HG03378 (cell line): ENCODE measurements at regions not wholly inside any gene's neighbourhood (a gene's known extent, or its start where the extent isn't known, plus 50 kb on each side); places are given as distances from the start of the nearest gene placed in this dataset.

ENCODE experiments used
- ATAC-seq: cut with Tn5 transposase; IDR thresholded peaks from one replicate; pipeline ENCODE4 v1.9.1; 2021; ENCODE audit warnings: mild to moderate bottlenecking, moderate library complexity; ENCODE audit not compliant: unreplicated experiment

- ATAC-seq: no peak
Measured at GRCh38 chr15:38164507-38164906, 88.1 kb upstream of the SPRED1 start.

- ATAC-seq: no peak
Measured at GRCh38 chr15:38168467-38169070, 84.1 kb upstream of the SPRED1 start.

GRCh38 chr15:38171973-38172372 lies 80.7 kb upstream of the SPRED1 start:
- no peak for ATAC-seq

GRCh38 chr15:38174691-38175090 lies 77.9 kb upstream of the SPRED1 start:
- no peak for ATAC-seq

GRCh38 chr15:38176155-38176554 lies 76.5 kb upstream of the SPRED1 start:
- ATAC-seq: peak; percentile 94

GRCh38 chr15:38176691-38177090 lies 75.9 kb upstream of the SPRED1 start:
- no peak for ATAC-seq

GRCh38 chr15:38182900-38183299 lies 69.7 kb upstream of the SPRED1 start:
- ATAC-seq: no peak

- no peak for ATAC-seq
Measured at GRCh38 chr15:38186507-38186906, 66.1 kb upstream of the SPRED1 start.

- ATAC-seq: no peak
Measured at GRCh38 chr15:38187630-38188313, 64.9 kb upstream of the SPRED1 start.

- no peak for ATAC-seq
Measured at GRCh38 chr15:38189671-38190295, 62.9 kb upstream of the SPRED1 start.

GRCh38 chr15:38190501-38190900 lies 62.1 kb upstream of the SPRED1 start:
- no peak for ATAC-seq

GRCh38 chr15:38192496-38192895 lies 60.1 kb upstream of the SPRED1 start:
- no peak for ATAC-seq

GRCh38 chr15:38193496-38193895 lies 59.1 kb upstream of the SPRED1 start:
- no peak for ATAC-seq

GRCh38 chr15:38195191-38195901 lies 57.3 kb upstream of the SPRED1 start:
- no peak for ATAC-seq

- no peak for ATAC-seq
Measured at GRCh38 chr15:38196076-38196475, 56.6 kb upstream of the SPRED1 start.

GRCh38 chr15:38197553-38197952 lies 55.1 kb upstream of the SPRED1 start:
- no peak for ATAC-seq

- ATAC-seq: no peak
Measured at GRCh38 chr15:38201714-38202113, 50.9 kb upstream of the SPRED1 start.

- no peak for ATAC-seq
Measured at GRCh38 chr15:38202361-38202760, 50.3 kb upstream of the SPRED1 start.
